Activated naive CD8-positive, alpha-beta T cell (primary cell): ENCODE measurements at regions not wholly inside any gene's neighbourhood (a gene's known extent, or its start where the extent isn't known, plus 50 kb on each side); places are given as distances from the start of the nearest gene placed in this dataset.
"Not testable (repeated sequence)": the region's sequence is repeated elsewhere in the genome, so short reads cannot be mapped to it uniquely, and the experiment has no call there.

Experiments
- H3K27ac Mint-ChIP-seq: one replicate; pipeline ENCODE4 v1.8.0; 2021; ENCODE audit warnings: mixed read lengths
- H3K27me3 Mint-ChIP-seq: one replicate; pipeline ENCODE4 v1.8.0; 2021; ENCODE audit warnings: mixed read lengths
- H3K36me3 Mint-ChIP-seq: one replicate; pipeline ENCODE4 v1.8.0; 2021; ENCODE audit warnings: mixed read lengths
- H3K4me1 Mint-ChIP-seq: one replicate; pipeline ENCODE4 v1.8.0; 2021; ENCODE audit warnings: low read depth, mixed read lengths
- H3K4me3 Mint-ChIP-seq: one replicate; pipeline ENCODE4 v1.8.0; 2021; ENCODE audit warnings: mild to moderate bottlenecking, mixed read lengths
- H3K9me3 Mint-ChIP-seq: one replicate; pipeline ENCODE4 v1.8.0; 2021; ENCODE audit warnings: low read depth, mixed read lengths

GRCh38 chr10:124319520-124319919 is 99.2 kb downstream of the OAT start:
- not testable (repeated sequence) for H3K27ac Mint-ChIP-seq, H3K27me3 Mint-ChIP-seq, H3K9me3 Mint-ChIP-seq, H3K36me3 Mint-ChIP-seq, H3K4me1 Mint-ChIP-seq, H3K4me3 Mint-ChIP-seq

GRCh38 chr10:124318811-124319210 is 99.9 kb downstream of the OAT start:
- no peaks in the 10 kb centered on the region for H3K27me3 Mint-ChIP-seq
- no peaks in the 10 kb centered on the region for H3K36me3 Mint-ChIP-seq
- no peak overlapping the region for H3K4me3 Mint-ChIP-seq
- no peaks in the 10 kb centered on the region for H3K9me3 Mint-ChIP-seq
- H3K27ac Mint-ChIP-seq, result no peak overlapping the region
- no peaks in the 10 kb centered on the region for H3K4me1 Mint-ChIP-seq

DNA sequence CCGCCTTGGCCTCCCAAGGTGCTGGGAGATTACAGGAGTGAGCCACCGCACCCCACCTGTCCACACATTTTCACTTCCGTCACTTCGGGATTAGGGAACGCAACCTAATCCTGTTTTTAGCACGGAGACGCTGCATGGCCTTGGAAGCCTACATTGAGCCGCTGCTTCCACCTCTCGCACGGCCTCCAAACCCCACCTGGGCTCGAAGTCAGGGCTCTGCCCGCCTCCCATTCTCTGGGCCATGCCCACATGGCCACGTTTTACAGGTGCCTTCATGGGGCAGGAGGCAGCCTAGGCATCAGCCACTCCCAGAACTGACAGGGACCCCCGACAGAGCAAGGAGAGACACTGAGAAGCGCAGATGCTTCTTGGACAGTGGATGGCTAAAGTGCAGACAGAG is 100.6 kb downstream of the OAT start:
- Mint-ChIP-seq H3K36me3 (no peaks in the 10 kb centered on the region), H3K9me3 (no peaks in the 10 kb centered on the region), H3K27me3 (no peaks in the 10 kb centered on the region), H3K4me3 (no peak overlapping the region), H3K27ac (no peak overlapping the region), H3K4me1 (no peaks in the 10 kb centered on the region)

DNA sequence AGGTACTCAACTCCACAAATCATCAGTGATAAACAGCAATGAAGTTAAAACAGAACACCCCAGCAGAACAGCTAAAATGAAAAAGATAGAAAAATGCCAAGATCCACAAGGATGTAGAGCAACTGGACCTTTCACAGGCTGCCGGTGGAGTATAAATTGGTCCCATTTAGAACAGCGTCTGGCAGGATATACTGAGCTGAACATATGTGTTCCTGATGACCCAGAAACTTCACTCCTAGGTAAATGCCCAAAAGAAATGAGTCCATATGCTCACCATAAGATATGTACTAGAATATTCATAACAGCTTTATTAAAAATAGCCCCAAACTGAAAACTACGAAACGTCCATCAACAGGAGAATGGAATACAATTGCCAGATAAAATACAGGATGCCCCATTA is 102.4 kb downstream of the OAT start:
- Mint-ChIP-seq H3K27ac (no peak overlapping the region), H3K27me3 (no peaks in the 10 kb centered on the region), H3K4me1 (no peaks in the 10 kb centered on the region), H3K36me3 (no peaks in the 10 kb centered on the region), H3K4me3 (no peak overlapping the region), H3K9me3 (no peaks in the 10 kb centered on the region)

GRCh38 chr10:124315591-124316270 is 103.0 kb downstream of the OAT start:
- Mint-ChIP-seq H3K27ac (no peak overlapping the region), H3K36me3 (no peaks in the 10 kb centered on the region), H3K4me3 (no peak overlapping the region), H3K9me3 (no peaks in the 10 kb centered on the region), H3K27me3 (no peaks in the 10 kb centered on the region), H3K4me1 (no peaks in the 10 kb centered on the region)

DNA sequence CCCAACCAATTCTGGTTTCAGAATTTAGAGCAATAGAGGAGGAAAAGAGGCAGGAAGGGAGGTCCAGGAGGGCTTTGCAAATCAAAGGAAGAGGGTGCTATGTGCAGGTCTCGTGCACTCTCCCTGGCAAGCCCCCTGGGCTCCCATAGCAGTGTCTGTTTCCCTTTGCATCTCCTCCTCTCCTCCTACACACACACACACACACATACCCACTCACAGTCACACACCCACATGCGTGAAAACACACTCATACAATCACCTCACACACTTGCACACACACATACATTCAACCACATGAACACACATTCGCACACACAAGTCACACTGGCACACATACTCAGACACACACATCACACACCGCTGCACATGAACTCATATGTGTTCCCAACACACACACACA is 105.3 kb downstream of the OAT start:
- Mint-ChIP-seq H3K27me3 (no peaks in the 10 kb centered on the region), H3K27ac (no peak overlapping the region), H3K4me3 (no peak overlapping the region), H3K4me1 (no peaks in the 10 kb centered on the region), H3K9me3 (no peaks in the 10 kb centered on the region), H3K36me3 (no peaks in the 10 kb centered on the region)

GRCh38 chr10:124308811-124309210 is 109.9 kb downstream of the OAT start:
- Mint-ChIP-seq H3K9me3 (no peaks in the 10 kb centered on the region), H3K4me3 (no peak overlapping the region), H3K27me3 (no peaks in the 10 kb centered on the region), H3K36me3 (no peaks in the 10 kb centered on the region), H3K4me1 (no peaks in the 10 kb centered on the region), H3K27ac (no peak overlapping the region)

- H3K4me3 Mint-ChIP-seq, result no peak overlapping the region
- no peak overlapping the region for H3K27ac Mint-ChIP-seq
- H3K9me3 Mint-ChIP-seq, result no peaks in the 10 kb centered on the region
- H3K4me1 Mint-ChIP-seq, result no peaks in the 10 kb centered on the region
- H3K36me3 Mint-ChIP-seq, result no peaks in the 10 kb centered on the region
- no peaks in the 10 kb centered on the region for H3K27me3 Mint-ChIP-seq
Measured at GRCh38 chr10:124308056-124308645, 110.6 kb downstream of the OAT start.

- no peak overlapping the region for H3K27ac Mint-ChIP-seq
- no peaks in the 10 kb centered on the region for H3K27me3 Mint-ChIP-seq
- no peaks in the 10 kb centered on the region for H3K36me3 Mint-ChIP-seq
- H3K9me3 Mint-ChIP-seq, result no peaks in the 10 kb centered on the region
- H3K4me1 Mint-ChIP-seq, result no peaks in the 10 kb centered on the region
- no peak overlapping the region for H3K4me3 Mint-ChIP-seq
Measured at GRCh38 chr10:124307591-124307990, 111.1 kb downstream of the OAT start.

GRCh38 chr10:124306922-124307371 is 111.8 kb downstream of the OAT start:
- no peaks in the 10 kb centered on the region for H3K4me1 Mint-ChIP-seq

GRCh38 chr10:124306520-124306919 is 112.2 kb downstream of the OAT start:
- Mint-ChIP-seq H3K27me3 (no peaks in the 10 kb centered on the region), H3K4me1 (no peaks in the 10 kb centered on the region), H3K27ac (no peak overlapping the region), H3K36me3 (no peaks in the 10 kb centered on the region), H3K4me3 (no peak overlapping the region), H3K9me3 (no peaks in the 10 kb centered on the region)

More at GRCh38 chr10:124306922-124307371, 111.8 kb downstream of the OAT start:
- Mint-ChIP-seq H3K27me3 (no peaks in the 10 kb centered on the region), H3K27ac (no peak overlapping the region), H3K36me3 (no peaks in the 10 kb centered on the region), H3K9me3 (no peaks in the 10 kb centered on the region), H3K4me3 (no peak overlapping the region)

DNA sequence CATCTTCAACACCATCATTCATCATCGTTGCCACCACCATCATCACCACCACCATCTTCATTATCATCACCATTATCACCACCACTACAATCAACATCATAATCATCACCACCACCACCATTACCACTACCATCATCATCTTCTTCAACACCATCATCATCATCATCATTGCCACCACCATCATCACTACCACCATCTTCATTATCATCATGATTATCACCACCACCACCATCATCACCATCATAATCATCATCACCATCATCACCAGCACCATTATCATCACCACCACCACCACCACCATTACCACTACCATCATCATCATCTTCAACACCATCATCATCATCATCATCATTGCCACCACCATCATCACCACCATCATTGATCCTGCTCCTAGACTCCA is 112.7 kb downstream of the OAT start:
- no peak overlapping the region for H3K27ac Mint-ChIP-seq
- H3K9me3 Mint-ChIP-seq, result no peaks in the 10 kb centered on the region
- no peaks in the 10 kb centered on the region for H3K27me3 Mint-ChIP-seq
- no peaks in the 10 kb centered on the region for H3K4me1 Mint-ChIP-seq
- no peaks in the 10 kb centered on the region for H3K36me3 Mint-ChIP-seq
- no peak overlapping the region for H3K4me3 Mint-ChIP-seq

- Mint-ChIP-seq H3K36me3 (no peaks in the 10 kb centered on the region), H3K27ac (no peak overlapping the region), H3K9me3 (peaks cover 8% of the 10 kb centered on the region), H3K4me1 (no peaks in the 10 kb centered on the region), H3K27me3 (peaks cover 2% of the 10 kb centered on the region), H3K4me3 (no peak overlapping the region)
Measured at GRCh38 chr10:124305131-124305530, 113.6 kb downstream of the OAT start.

GRCh38 chr10:124303662-124304418 is 114.9 kb downstream of the OAT start:
- H3K27ac Mint-ChIP-seq, result no peak overlapping the region
- peaks cover 8% of the 10 kb centered on the region for H3K9me3 Mint-ChIP-seq
- no peaks in the 10 kb centered on the region for H3K36me3 Mint-ChIP-seq
- H3K4me1 Mint-ChIP-seq, result no peaks in the 10 kb centered on the region
- no peak overlapping the region for H3K4me3 Mint-ChIP-seq
- peaks cover 2% of the 10 kb centered on the region for H3K27me3 Mint-ChIP-seq

DNA sequence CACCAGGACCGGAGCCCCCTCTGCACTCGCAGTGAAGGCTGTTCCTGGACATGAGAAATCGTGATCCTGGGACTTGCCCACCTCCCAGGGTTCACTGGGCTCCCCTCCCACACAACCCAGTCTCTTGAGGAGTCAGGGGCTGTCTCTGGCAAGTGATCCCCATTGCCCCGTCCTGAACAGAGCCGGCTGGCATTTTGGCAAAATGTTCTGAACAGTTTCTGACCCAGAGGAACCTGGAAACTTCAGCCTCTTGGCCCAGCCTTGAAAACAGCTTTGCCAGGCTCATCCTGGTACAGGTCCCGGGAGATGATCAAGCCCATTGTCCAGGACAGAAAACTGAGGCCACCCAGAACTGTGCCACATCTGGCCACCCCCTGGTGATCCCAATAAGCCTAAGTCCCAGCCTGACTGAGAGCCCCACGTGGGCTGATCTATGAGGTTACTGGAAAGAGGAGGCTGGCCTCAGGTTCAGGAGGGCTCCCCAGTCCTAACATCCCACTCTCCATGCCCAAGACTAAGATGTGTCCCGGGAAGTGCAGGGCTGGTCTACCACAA is 115.7 kb downstream of the OAT start:
- no peaks in the 10 kb centered on the region for H3K4me1 Mint-ChIP-seq
- H3K27ac Mint-ChIP-seq, result no peak overlapping the region
- H3K27me3 Mint-ChIP-seq, result peaks cover 2% of the 10 kb centered on the region
- peaks cover 8% of the 10 kb centered on the region for H3K9me3 Mint-ChIP-seq
- no peak overlapping the region for H3K4me3 Mint-ChIP-seq
- no peaks in the 10 kb centered on the region for H3K36me3 Mint-ChIP-seq
